ENCODE measurements at regions not wholly inside any gene's neighbourhood (a gene's known extent, or its start where the extent isn't known, plus 50 kb on each side); places are given as distances from the start of the nearest gene placed in this dataset.
"Not testable (repeated sequence)": the region's sequence is repeated elsewhere in the genome, so short reads cannot be mapped to it uniquely, and the experiment has no call there.

DNA sequence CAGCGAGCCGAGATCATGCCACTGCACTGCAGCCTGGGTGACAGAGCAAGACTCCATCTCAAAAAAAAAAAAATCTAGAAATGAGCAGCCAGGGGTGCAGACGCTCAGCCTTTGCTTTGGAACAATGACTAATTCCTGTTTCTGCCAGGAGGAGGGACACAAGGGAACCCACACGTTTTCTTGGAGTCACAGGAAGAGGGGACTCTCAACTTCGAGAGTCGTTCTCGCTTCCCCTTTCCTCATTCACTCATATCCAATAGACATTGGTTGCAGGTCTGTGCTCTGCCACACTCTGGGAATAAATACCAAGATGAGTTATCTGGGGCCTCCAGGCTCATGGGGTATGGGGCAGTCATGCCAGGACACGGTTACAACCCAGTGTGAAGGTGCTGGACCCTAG lies 91.5 kb upstream of the RREB1 start:
- no peak for DNase-seq (ENCODE audit: low read depth)

DNA sequence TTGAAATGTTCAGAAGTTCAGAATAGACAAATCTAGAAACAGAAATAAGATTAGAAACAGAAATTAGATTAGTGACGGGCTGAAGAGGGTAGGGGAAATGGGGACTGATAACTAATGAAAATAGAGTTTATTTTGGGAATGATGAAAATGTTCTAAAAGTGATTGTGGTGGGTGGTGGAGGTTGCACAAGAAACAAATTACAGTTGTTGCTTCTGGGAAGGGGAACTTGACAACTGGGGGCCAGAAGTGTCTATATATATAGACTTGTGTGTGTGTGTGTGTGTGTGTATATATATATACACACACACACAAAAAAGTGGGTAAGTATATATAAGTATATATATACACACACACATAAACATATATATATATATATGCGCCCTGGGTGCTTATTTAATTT lies 86.5 kb upstream of the RREB1 start:
- DNase-seq (ENCODE audit: low read depth), result no peak

DNA sequence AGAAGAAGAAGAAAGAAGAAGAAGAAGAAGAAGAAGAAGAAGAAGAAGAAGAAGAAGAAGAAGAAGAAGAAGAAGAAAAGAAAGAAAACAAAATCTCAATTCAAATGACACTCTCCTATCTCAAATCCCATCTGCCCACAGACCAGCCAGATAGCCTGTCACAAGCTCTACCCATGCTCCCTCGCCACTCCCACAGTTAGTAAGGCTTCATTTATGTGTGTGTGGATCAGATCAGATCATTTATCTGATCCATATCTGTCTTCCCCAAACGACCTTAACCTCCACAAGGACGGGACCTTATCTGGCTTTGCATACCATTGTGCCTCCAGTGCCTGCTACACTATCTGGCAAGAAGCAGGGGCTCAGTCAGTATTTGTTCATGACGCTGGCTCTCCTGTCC lies 81.9 kb upstream of the RREB1 start:
- no peak for DNase-seq (ENCODE audit: low read depth)

DNA sequence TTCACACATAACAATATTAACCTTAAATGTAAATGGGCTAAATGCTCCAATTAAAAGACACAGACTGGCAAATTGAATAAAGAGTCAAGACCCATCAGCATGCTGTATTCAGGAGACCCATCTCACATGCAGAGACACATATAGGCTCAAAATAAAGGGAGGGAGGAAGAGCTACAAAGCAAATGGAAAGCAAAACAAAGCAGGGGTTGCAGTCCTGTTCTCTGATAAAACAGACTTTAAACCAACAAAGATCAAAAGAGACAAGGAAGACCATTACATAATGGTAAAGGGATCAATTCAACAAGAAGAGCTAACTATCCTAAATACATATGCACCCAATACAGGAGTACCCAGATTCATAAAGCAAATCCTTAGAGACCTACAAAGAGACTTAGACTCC lies 78.8 kb upstream of the RREB1 start:
- not testable (repeated sequence) for DNase-seq (ENCODE audit: low read depth)

DNA sequence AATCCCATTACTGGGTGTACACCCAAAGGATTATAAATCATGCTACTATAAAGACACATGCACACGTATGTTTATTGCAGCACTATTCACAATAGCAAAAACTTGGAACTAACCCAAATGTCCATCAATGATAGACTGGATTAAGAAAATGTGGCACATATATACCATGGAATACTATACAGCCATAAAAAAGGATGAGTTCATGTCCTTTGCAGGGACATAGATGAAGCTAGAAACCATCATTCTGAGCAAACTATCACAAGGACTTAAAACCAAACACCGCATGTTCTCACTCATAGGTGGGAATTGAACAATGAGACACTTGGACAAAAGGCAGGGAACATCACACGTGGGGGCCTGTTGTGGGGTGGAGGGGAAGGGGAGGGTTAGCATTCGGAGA lies 76.8 kb upstream of the RREB1 start:
- DNase-seq (ENCODE audit: low read depth), result not testable (repeated sequence)

DNA sequence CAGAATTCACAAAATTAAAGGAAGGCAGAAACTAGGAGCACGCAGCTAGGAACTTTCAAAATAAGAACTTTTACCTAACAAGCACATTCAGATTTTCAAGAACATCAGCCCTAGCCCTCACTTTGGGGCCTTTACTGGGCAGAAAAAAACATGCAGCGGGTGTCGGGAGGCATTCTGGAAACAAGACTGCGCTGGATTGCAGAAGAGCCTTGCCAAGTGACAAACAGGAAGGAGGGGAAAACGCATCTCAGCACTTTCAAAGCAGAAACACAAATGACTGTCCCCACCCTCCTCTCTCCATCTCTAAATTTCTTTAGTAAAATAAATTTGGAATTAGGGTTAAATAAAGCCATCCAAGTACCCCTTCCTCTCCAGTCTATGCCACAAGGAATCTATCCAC lies 74.6 kb upstream of the RREB1 start:
- DNase-seq (ENCODE audit: low read depth), result no peak

DNA sequence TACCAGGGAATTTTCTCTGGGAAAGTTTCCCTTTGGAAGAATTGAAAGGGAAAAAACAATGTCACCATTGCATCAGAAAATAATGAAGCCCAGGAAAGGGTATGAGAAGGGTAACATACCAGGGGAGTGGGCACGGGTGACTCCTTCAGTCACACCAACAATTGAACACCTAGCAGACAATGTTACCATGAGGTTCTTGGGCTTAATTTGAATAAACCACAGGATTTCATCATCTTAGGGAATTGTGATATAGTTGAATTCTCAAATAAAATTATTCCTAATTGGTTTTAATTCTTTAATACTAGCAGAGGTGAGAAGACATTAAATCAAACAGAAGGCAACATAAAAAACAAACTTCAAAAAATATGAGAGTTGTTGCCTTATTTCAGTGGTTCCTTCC lies 73.7 kb upstream of the RREB1 start:
- no peak for DNase-seq (ENCODE audit: low read depth)

DNA sequence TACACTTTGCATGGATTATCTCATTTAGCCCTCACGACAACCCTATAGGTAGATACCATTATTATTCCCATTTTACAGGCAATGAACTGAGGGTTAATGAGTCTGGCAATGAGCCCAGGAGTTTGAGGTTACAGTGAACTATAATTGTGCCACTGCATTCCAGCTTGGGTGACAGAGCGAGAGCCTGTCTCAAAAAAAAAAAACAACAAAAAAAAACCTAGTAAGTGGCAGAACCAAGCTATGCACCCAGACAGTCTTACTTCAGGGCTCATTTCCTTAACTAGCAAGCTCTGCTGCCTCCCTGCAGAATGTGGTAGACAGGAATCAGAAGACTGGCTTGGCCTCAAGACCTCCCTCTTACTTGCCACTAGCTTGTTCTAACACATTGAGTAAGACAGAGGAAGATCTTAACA lies 71.9 kb upstream of the RREB1 start:
- DNase-seq (ENCODE audit: low read depth), result no peak

DNA sequence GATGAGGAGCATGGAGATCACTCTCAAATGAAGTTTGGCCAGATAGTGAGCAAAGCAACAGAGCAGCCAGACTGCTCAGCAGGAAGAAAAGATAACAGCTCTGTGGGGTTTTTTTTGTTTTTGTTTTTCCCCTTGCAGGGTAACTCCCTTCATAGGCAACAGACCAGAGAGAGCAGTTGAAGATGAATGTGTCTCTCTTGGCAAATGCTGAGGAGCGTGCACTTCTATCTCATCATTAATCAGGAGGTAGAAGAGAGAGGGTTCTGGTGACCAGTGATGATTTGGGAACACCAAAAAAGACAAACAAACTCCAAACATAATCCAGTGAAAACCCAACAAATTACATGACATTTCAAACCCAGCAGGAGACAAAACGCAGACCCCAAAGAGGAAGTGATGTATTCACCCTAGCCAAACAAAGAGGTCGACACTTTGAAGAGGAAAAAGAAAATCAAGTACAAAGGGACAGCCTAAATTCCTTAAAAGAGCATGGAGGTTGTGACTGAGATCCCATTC lies 66.2 kb upstream of the RREB1 start:
- no peak for DNase-seq (ENCODE audit: low read depth)

DNA sequence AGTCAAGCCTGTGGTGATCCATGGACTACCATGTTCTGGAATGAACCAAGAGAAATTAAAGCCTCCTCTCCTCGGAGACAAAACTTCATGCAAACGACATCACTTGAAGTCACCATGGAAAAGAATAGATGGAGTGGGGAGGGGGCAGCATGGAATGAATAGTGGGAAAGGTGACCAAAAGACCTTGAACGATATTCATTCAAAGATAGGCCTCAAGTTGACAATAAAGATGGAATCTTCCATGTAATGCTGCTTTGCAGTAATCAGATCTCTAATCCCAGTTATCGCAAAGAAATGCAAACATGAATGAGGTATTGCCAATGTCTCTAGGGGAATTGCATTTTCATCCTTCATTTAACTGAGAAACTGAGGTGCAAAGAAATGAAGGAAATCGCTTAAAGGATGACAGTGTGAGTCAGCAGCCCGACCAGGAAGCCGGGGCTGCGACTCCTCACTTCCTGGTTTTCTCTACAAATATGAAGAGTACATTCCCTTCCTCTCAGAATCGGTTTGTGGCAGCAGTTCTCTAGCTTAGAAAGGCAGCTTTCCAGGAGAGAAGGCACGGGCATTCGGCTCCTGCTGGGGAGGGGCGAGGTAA lies 65.6 kb upstream of the RREB1 start:
- DNase-seq (ENCODE audit: low read depth), result no peak

DNA sequence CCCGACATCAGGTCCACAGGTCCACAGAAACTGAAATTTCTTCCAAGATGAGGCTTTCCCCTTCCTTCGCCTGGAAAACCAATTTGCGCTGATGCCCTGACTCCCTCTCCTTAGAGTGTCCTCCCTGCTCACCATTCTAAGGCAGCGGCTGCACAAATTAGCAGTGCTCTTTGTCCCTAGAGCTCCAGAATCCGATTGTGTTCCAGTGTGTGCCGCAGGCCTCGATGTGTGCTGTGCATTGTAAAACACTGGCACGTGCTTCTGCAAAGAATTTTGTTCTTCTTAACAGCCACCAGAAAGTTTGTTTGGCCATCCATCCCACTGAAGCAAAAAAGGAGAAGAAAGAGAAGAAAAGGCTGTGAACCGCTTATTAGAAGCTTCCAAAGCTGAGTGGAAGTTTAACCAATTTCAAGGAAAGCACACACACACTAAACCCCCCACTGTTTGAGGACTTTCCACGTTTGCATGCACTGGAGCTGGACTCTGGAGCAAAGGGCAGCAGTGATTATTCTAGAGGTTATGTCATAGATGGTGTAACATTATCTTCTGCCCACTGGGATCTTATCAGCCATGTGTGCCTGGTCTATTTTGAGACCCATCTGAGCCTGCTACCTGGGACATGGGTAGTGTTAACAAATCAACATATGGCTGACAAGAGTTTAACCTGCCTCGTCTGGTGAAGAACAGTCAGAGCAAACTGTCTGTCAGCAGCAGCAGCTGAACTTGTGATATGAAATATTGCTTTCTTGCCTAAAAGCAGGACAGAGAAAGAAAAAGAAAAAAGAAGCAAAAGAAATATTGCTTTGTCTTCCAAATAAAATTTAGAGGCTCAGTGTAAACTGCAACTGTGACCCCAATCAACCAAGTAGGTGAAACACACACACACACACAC lies 64.9 kb upstream of the RREB1 start:
- DNase-seq (ENCODE audit: low read depth), result no peak

DNA sequence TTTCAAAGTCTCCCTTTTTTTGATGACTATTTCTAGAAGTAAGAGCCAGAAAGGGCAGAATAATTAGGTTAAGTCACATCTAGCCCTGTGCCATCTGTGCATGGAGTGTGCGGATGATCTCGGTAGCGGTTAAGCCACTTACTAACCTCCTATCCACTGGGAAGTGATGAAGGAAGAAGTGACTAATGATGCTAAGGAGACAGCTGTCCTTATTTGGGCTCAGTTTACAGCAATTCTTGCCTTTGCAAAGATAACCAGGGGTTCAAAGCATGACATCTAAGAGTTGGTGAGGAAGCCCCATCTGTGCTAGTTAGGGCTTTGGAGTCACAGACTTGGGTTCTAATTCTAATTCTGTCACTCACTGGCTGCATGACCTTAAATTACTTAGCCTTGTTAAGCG lies 62.4 kb upstream of the RREB1 start:
- DNase-seq (ENCODE audit: low read depth), result no peak

DNA sequence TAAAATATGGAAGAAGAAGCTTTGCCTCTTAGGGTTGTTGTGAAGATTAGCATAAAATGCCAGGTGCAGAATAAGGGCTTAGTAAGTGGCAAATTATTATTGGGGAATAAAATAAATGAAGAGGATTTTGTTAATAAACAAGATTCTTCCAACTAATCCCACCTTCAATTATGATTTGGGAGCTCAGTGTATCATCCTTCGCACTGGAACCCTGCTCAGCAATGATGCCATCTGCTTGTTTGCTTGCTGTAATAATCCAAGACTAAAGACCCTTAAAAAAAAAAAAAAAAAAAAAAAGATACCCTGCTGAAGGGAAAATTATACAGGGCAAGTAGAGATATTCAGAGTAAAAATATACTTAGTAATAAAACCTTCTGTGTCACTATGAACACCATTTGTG lies 62.0 kb upstream of the RREB1 start:
- no peak for DNase-seq (ENCODE audit: low read depth)

DNA sequence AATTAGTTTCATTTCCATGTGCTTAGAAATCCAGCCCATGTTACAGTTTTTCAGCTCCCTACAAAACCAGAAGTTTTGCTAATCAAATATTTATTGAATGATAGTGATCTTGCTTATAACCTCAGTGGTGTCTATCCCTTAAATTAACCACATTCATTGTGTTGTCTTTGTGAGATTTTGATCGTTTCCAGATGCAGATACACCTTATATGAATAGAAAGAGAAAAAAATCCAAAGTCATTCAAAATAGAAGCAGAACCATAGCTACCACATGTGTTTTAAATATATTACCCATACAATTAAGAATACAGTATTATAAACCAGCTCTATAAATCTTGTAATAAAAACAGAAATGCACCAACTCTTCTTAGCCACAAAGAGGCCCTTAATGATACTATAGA lies 60.6 kb upstream of the RREB1 start:
- DNase-seq (ENCODE audit: low read depth), result no peak

DNA sequence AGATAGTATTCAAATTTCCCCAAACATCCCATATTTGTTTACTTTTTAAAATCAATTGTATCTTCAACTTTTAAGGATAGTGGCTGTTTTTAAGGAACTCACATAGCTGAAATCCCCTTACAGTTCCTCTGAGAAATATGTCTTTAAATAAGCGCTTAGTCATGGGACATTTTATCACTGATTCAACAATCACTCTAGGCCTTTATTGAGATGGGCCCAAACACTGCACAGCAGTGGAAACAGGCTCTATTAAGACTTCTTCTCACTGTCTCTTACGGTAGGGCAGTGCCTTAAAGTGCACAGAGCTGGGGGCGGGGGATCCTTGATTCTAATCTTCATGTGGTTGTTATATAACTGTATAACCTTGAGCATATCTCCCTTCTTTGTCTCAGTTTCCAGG lies 59.8 kb upstream of the RREB1 start:
- DNase-seq (ENCODE audit: low read depth), result no peak

DNA sequence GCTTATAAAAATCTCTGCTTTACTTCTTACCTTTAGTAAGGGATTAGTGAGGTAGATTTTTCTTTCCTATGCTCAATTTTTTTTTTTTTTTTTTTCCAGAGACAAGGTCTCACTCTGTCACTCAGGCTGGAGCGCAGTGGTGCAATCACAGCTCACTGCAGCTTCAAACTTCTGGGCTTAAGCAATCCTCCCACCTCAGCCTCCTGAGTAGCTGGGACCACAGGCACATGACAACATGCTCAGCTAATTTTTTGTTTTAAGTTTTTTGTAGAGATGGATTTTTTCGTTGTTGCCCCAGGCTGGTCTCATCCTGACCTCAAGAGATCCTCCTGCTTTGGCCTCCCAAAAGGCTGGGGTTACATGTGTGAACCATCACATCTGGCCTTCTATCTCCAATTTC lies 58.9 kb upstream of the RREB1 start:
- DNase-seq (ENCODE audit: low read depth), result no peak

DNA sequence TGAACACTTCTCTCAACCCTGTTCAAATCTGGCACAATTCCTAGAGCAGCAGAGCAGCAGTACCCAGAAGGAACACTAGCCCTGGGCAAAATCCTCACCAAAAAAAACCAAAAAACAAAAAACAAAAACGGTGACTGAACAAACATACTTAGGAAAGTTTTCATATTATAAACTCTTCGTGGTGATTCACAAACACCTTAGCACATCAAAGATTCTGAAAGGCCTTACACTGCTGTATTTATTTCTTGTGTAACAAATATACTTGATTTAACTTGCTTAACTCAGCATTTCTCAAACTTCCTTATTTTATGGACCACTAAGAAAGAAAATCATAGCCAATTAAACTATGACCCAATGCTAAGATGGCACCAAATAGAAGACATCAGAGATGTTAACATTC lies 57.8 kb upstream of the RREB1 start:
- DNase-seq (ENCODE audit: low read depth), result no peak

DNA sequence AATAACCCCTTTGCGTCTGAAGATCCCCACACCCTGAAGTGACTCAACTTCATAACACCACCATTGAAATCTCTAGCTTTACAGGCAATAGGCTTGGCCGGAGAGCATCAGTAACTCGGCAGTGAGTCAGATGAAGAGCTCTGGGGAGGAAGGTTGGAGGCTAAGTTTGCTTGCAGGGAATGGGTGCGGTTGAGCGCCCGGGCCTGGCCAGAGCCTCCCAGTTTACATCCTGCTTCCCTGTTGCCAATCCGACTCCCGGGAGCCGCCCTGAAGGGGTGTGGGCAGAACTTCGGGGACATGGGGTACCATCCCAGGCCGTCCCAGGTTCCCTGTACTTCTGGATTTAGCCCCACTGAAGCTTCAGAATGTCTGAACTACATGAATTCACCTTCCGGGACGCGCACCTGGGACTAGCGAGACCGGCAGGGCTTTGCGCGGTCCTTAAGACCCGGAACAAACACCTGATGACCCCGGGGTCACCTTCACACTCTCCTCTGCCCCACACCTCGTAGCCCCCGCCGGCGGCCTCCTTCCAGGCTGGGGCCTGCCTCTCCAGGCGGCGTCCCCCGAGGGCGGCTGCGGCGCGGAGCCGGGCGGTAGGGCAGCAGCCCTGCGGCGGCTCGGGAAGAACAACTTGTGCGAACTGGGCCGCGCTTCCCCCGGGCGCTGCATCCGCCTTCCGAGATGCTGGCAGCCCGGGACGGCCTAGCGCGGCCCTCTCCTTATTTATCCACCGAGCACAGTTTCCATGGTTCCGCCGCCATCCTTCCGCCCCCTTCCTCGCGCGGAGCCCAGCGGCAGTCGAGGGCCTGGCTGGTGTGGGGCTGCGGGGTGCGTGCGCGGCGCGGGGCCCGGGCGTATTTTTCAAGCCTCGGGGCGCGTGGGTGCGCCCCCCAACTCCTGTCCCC lies 56.6 kb upstream of the RREB1 start:
- DNase-seq (ENCODE audit: low read depth), result peak; percentile 2

DNA sequence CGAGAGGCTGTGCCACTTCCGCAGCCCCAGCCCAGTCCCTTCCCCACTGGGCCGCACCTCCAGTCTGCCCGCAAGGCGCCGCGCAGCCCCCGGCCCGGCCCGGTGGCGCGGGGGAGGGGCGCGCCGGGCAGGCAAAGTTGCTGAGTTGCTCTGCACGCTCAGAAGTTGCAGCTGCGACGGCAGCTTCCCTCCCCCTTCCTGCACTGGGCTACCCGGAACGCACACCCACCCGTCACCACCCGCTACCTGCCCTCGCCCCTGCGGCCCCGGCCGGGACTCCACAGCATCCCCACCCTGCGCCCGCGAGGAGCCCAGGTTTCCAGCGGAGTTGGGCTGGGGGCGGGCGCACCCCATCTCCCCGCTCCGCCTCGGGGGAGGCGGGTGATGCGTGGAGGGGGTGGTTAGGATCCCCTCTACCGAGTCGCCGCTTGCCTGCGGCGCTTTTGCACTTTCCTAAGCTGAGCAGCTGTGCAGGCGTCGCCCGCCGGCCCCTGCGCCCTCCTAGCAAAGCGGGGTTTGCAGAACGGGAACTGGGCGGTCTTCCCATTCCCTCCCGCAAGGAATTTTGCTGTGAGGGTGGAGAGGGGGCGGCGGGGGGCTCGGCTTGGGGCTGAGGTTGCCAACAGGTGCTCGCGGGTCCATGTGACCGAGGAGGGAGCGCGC lies 55.9 kb upstream of the RREB1 start:
- DNase-seq (ENCODE audit: low read depth), result peak; percentile 3

DNA sequence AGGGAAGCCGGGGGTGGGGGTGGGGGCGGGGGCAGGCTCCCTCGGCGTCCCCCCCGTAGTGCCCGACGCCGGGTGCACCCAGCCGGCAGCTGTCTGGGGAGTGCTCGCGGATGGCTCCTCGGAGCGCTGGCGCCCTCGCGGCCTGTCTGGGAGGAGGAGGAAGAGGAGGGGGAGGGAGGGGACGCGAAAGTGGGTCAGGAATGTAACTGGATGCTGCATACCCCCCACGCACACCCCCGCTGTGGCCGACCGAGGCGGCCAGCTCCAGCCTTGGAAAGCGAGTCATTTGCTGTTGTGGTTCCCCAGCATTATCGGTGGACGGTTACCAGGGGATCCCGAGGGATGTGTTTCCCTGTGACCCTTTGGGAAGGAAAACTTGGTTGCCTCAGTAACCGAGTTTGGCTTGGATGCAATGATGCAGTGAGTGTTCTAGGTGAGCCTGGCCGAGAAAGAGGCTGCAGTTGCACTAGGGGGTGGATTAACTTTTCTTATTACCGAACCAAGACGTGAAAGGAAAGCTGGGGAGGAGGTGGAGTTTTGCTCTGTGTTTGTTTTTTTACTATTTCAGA lies 55.2 kb upstream of the RREB1 start:
- peak; percentile 1 for DNase-seq (ENCODE audit: low read depth)

DNA sequence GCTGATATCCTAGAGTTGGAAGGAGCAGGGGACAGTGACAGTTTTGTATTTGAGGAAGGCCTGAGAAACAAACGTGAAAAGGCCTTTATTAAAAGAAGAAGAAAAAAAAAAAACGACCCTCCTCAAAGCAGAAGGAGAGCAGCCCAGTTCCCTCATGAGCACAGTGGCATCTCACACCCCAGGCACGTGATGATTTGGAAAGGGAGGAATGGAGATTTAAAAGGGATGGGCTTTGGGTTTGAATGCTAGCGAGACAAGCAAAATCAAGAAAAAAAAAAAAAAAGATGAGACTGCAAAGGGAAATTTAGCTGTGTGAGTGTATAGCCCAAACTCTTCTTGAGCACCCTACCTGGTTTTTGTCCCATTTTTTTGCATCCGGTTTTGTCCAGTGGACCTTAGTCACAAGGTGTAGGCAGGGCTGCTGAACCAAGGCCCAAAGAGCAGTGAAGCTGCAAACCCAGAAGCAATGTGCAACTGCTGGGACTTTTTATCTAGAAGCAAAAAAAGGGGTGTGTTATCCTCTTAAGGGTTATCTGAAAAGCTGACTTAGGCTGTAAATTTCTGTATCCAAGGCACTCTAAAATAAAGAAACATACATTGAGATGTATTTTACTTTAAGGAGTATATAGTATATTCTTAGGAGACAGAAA lies 54.5 kb upstream of the RREB1 start:
- DNase-seq (ENCODE audit: low read depth), result no peak

All from activated T-helper 9 cell treated with anti-CD3 and anti-CD28 coated beads, Interleukin-2, amount 50 U/mL, for 16 hours (primary cell).